NCI-H82 treated with DMSO at 0.1 percent for 48 hours (cell line): ENCODE measurements at regions not wholly inside any gene's neighbourhood (a gene's known extent, or its start where the extent isn't known, plus 50 kb on each side); places are given as distances from the start of the nearest gene placed in this dataset.

ENCODE experiments used
- DNase-seq: peaks from one replicate; lab custom pipeline; 2025; ENCODE audit not compliant: unreplicated experiment; lab: John Stamatoyannopoulos, UW

GRCh38 chr6:54440549-54440948, 132.3 kb downstream of the TINAG start:
- DNase-seq: no peak

GRCh38 chr6:54441020-54441419, 132.8 kb downstream of the TINAG start:
- no peak for DNase-seq

GRCh38 chr6:54441687-54442248, 133.5 kb downstream of the TINAG start:
- DNase-seq: no peak

- no peak for DNase-seq
Observed at GRCh38 chr6:54445207-54445606, 137.0 kb downstream of the TINAG start.

GRCh38 chr6:54448617-54449016, 140.4 kb downstream of the TINAG start:
- DNase-seq: no peak

- no peak for DNase-seq
Observed at GRCh38 chr6:54451516-54451915, 143.3 kb downstream of the TINAG start.

GRCh38 chr6:54463354-54464024, 155.2 kb downstream of the TINAG start:
- no peak for DNase-seq

- DNase-seq: no peak
Observed at GRCh38 chr6:54465649-54466300, 157.5 kb downstream of the TINAG start.

- no peak for DNase-seq
Observed at GRCh38 chr6:54467384-54467783, 159.1 kb downstream of the TINAG start.

GRCh38 chr6:54473328-54473727, 165.1 kb downstream of the TINAG start:
- DNase-seq: no peak

- no peak for DNase-seq
Observed at GRCh38 chr6:54474898-54475297, 166.7 kb downstream of the TINAG start.

- no peak for DNase-seq
Observed at GRCh38 chr6:54481091-54481490, 172.8 kb downstream of the TINAG start.

- DNase-seq: no peak
Observed at GRCh38 chr6:54491431-54491830, 183.2 kb downstream of the TINAG start.

GRCh38 chr6:54493138-54493537, 184.9 kb downstream of the TINAG start:
- no peak for DNase-seq

GRCh38 chr6:54503144-54503543, 194.9 kb downstream of the TINAG start:
- no peak for DNase-seq

- no peak for DNase-seq
Observed at GRCh38 chr6:54515013-54515412, 206.8 kb downstream of the TINAG start.

- no peak for DNase-seq
Observed at GRCh38 chr6:54515713-54516112, 207.5 kb downstream of the TINAG start.

- no peak for DNase-seq
Observed at GRCh38 chr6:54516321-54516720, 208.1 kb downstream of the TINAG start.

- no peak for DNase-seq
Observed at GRCh38 chr6:54519161-54519560, 210.9 kb downstream of the TINAG start.

- no peak for DNase-seq
Observed at GRCh38 chr6:54525731-54526130, 217.5 kb downstream of the TINAG start.

GRCh38 chr6:54533567-54533966, 225.3 kb downstream of the TINAG start:
- no peak for DNase-seq

- DNase-seq: no peak
Observed at GRCh38 chr6:54535568-54535967, 227.3 kb downstream of the TINAG start.

GRCh38 chr6:54541541-54541940, 233.3 kb downstream of the TINAG start:
- no peak for DNase-seq
